ENCODE measurements at regions not wholly inside any gene's neighbourhood (a gene's known extent, or its start where the extent isn't known, plus 50 kb on each side); places are given as distances from the start of the nearest gene placed in this dataset.

GRCh38 chr16:73306901-73307413 lies 259.0 kb upstream of the ZFHX3 start:
- Histone ChIP-seq H3K27ac (no peak overlapping the region), H3K36me3 (ENCODE audit: insufficient read depth in 1 of 2, low read depth in 1 of 2) (no peaks in the 10 kb centered on the region), H3K27me3 (ENCODE audit: insufficient read depth in 3 of 3, low read length in 2 of 3) (peaks cover 0 to 6% (median 2%) of the 10 kb centered on the region in 3 donors), H3K9me3 (no peaks in the 10 kb centered on the region), H3K4me1 (no peaks in the 10 kb centered on the region), H3K4me3 (no peak overlapping the region)
- DNase-seq (no peak), ATAC-seq (no peak)
- intact Hi-C loops (cut with DNase I): no loop called here
- no peak for TF ChIP-seq CTCF (IDR thresholded peaks at IDR 0.05)
- WGBS, 3 donors: 27 to 44% (median 29%) methylated on average over 1 of the region's 1 CpG

GRCh38 chr16:73304008-73304774 lies 256.3 kb upstream of the ZFHX3 start:
- no peak for TF ChIP-seq CTCF (IDR thresholded peaks at IDR 0.05)
- Histone ChIP-seq H3K27ac (no peak overlapping the region), H3K4me1 (no peaks in the 10 kb centered on the region), H3K36me3 (ENCODE audit: insufficient read depth in 1 of 2, low read depth in 1 of 2) (no peaks in the 10 kb centered on the region), H3K27me3 (ENCODE audit: insufficient read depth in 3 of 3, low read length in 2 of 3) (peaks cover 0 to 6% (median 2%) of the 10 kb centered on the region in 3 donors), H3K4me3 (no peak overlapping the region), H3K9me3 (no peaks in the 10 kb centered on the region)
- DNase-seq: no peak
- 24 to 30% (median 26%) methylated on average over 14 of the region's 14 CpGs for WGBS, 3 donors
- intact Hi-C loops (cut with DNase I): no loop called here
- ATAC-seq: no peak

- Histone ChIP-seq H3K27me3 (ENCODE audit: insufficient read depth in 3 of 3, low read length in 2 of 3) (peaks cover 0 to 6% (median 2%) of the 10 kb centered on the region in 3 donors), H3K27ac (no peak overlapping the region), H3K9me3 (no peaks in the 10 kb centered on the region), H3K4me3 (no peak overlapping the region), H3K36me3 (ENCODE audit: insufficient read depth in 1 of 2, low read depth in 1 of 2) (no peaks in the 10 kb centered on the region), H3K4me1 (no peaks in the 10 kb centered on the region)
- no peak for DNase-seq
- WGBS, 3 donors: 87 to 91% (median 89%) methylated on average over 3 of the region's 3 CpGs
- intact Hi-C loops (cut with DNase I): no loop called here
- no peak for ATAC-seq
- no peak for TF ChIP-seq CTCF (IDR thresholded peaks at IDR 0.05)
These were observed 255.0 kb upstream of the ZFHX3 start for GRCh38 chr16:73302942-73303341.

GRCh38 chr16:73301984-73302383 lies 254.1 kb upstream of the ZFHX3 start:
- Histone ChIP-seq H3K27ac (no peak overlapping the region), H3K36me3 (ENCODE audit: insufficient read depth in 1 of 2, low read depth in 1 of 2) (no peaks in the 10 kb centered on the region), H3K9me3 (no peaks in the 10 kb centered on the region), H3K4me1 (no peaks in the 10 kb centered on the region), H3K27me3 (ENCODE audit: insufficient read depth in 3 of 3, low read length in 2 of 3) (peaks cover 0 to 6% (median 2%) of the 10 kb centered on the region in 3 donors), H3K4me3 (no peak overlapping the region)
- 91 to 100% (median 92%) methylated on average over 2 of the region's 2 CpGs for WGBS, 3 donors
- DNase-seq (no peak), ATAC-seq (no peak)
- no peak for TF ChIP-seq CTCF (IDR thresholded peaks at IDR 0.05)
- intact Hi-C loops (cut with DNase I): no loop called here

Measured in psoas muscle (tissue), 7 donors.